GM23248 (cell line): ENCODE measurements at regions not wholly inside any gene's neighbourhood (a gene's known extent, or its start where the extent isn't known, plus 50 kb on each side); places are given as distances from the start of the nearest gene placed in this dataset.
A peak's percentile ranks its signal among the peaks of the same experiment; 100 is the strongest.

Experiments
- DNase-seq: peaks from one replicate; pipeline ENCODE4 v3.0.0-alpha.2; 2015
- H2AFZ ChIP-seq: fragments of 200-600 bp; sonication (generic); 2 replicates; pipeline ENCODE4 v1.6.1; 2016; ENCODE audit warnings: antibody characterized with exemption
- H3F3A ChIP-seq: fragments of 200-600 bp; sonication (generic); 2 replicates; pipeline ENCODE4 v1.6.1; 2016; ENCODE audit warnings: mild to moderate bottlenecking, antibody characterized with exemption, mixed run types; ENCODE audit not compliant: insufficient read depth
- H3K27ac ChIP-seq: fragments of 200-600 bp; sonication (generic); 2 replicates; pipeline ENCODE4 v1.5.1; 2016; ENCODE audit warnings: mild to moderate bottlenecking
- H3K27me3 ChIP-seq: fragments of 200-600 bp; sonication (generic); replicated peaks from 2 replicates; pipeline ENCODE4 v1.6.1; 2016; ENCODE audit warnings: mild to moderate bottlenecking; ENCODE audit not compliant: insufficient read depth
- H3K36me3 ChIP-seq: fragments of 200-600 bp; sonication (generic); 2 replicates; pipeline ENCODE4 v1.6.1; 2016; ENCODE audit warnings: low read depth, mild to moderate bottlenecking
- H3K4me1 ChIP-seq: fragments of 200-600 bp; sonication (generic); 2 replicates; pipeline ENCODE4 v1.6.1; 2016; ENCODE audit warnings: mild to moderate bottlenecking; ENCODE audit not compliant: insufficient read depth
- H3K4me2 ChIP-seq: fragments of 200-600 bp; sonication (generic); one replicate; pipeline ENCODE4 v1.6.1; 2016; ENCODE audit warnings: mild to moderate bottlenecking; ENCODE audit not compliant: unreplicated experiment
- H3K4me3 ChIP-seq: fragments of 200-600 bp; sonication (generic); 2 replicates; pipeline ENCODE4 v1.5.1; 2016; ENCODE audit warnings: mild to moderate bottlenecking
- H3K79me2 ChIP-seq: fragments of 200-600 bp; sonication (generic); 2 replicates; pipeline ENCODE4 v1.6.1; 2016; ENCODE audit warnings: mild to moderate bottlenecking; ENCODE audit not compliant: insufficient read depth
- H3K9ac ChIP-seq: fragments of 200-600 bp; sonication (generic); 2 replicates; pipeline ENCODE4 v1.6.1; 2016; ENCODE audit warnings: mild to moderate bottlenecking
- H3K9me2 ChIP-seq: fragments of 200-600 bp; sonication (generic); 2 replicates; pipeline ENCODE4 v1.6.1; 2016; ENCODE audit warnings: mixed run types, mild to moderate bottlenecking, moderate library complexity; ENCODE audit not compliant: insufficient read depth
- H3K9me3 ChIP-seq: fragments of 200-600 bp; sonication (generic); one replicate; pipeline ENCODE4 v1.6.1; 2017; ENCODE audit warnings: low read depth
- H4K20me1 ChIP-seq: fragments of 200-600 bp; sonication (generic); 2 replicates; pipeline ENCODE4 v1.6.0; 2016; ENCODE audit not compliant: insufficient read depth
- EZH2 ChIP-seq: fragments of 200-600 bp; sonication (generic); IDR thresholded peaks from 2 replicates; pipeline ENCODE4 v1.6.1; 2018; ENCODE audit warnings: antibody characterized with exemption, mild to moderate bottlenecking; ENCODE audit not compliant: insufficient read depth, poor library complexity, severe bottlenecking
- EZH2phosphoT487 ChIP-seq: fragments of 200-600 bp; sonication (generic); IDR thresholded peaks from 2 replicates; pipeline ENCODE4 v1.6.1; 2018; ENCODE audit warnings: antibody characterized with exemption, moderate library complexity, mild to moderate bottlenecking, low read depth; ENCODE audit not compliant: insufficient read depth
- WGBS, 2 experiments: methylation state at CpG; one replicate each; pipeline ENCODE4 v1.1.6; 2015 to 2017; ENCODE audit warnings: low lambda C conversion rate in 2 of 2, low coverage in 1 of 2; ENCODE audit errors: missing lambda C conversion rate in 2 of 2; 5-methylcytosine and 5-hydroxymethylcytosine counted together
- in situ Hi-C: fragments of 300-500 bp; cut with MboI; formaldehyde crosslinking; loops from 2 replicates; pipeline ENCODE4 v1.15.0; 2020

DNA sequence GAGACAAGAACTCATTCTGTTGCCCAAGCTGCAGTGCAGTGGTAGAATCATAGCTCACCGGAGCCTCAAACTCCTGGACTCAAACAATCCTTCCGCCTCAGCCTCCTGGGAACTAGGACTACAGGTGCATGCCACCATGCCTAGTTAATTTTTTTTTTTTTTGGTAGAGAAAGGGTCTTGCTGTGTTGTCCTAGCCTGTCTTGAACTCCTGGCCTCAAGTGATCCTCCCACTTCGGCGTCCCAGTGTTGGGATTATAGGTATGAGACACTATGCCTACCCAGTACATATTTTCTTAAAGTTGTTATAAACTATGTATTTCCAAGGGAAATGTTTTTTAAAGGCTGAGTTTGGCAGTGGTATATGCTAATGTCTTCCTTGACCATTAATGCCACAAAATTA, 412.6 kb downstream of the KLF12 start:
- H3K9ac ChIP-seq = no peak overlapping the region
- H3K9me2 ChIP-seq = no peaks in the 10 kb centered on the region
- 0 out of 2 replicates have a peak, but pooled peaks cover 9% of the 10 kb centered on the region for H3F3A ChIP-seq
- H4K20me1 ChIP-seq = no peaks in the 10 kb centered on the region
- no peak overlapping the region for H3K4me2 ChIP-seq
- H3K9me3 ChIP-seq = no peaks in the 10 kb centered on the region
- H3K4me1 ChIP-seq = peaks cover 21% of the 10 kb centered on the region
- no peak overlapping the region for H3K27ac ChIP-seq
- no peak overlapping the region for H3K4me3 ChIP-seq
- TF ChIP-seq EZH2phosphoT487 = no peak
- no peak for TF ChIP-seq EZH2
- H2AFZ ChIP-seq = no peak overlapping the region
- H3K36me3 ChIP-seq = no peaks in the 10 kb centered on the region
- 96 to 99% methylated on average over 4 of the region's 4 CpGs for WGBS, 2 experiments
- no peak for DNase-seq
- no peaks in the 10 kb centered on the region for H3K79me2 ChIP-seq
- in situ Hi-C loops = loop anchor here (25.0 kb wide), 2 partner anchors 659 to 909 kb away; partner anchors contain the start of gene KLF5
- no peaks in the 10 kb centered on the region for H3K27me3 ChIP-seq

DNA sequence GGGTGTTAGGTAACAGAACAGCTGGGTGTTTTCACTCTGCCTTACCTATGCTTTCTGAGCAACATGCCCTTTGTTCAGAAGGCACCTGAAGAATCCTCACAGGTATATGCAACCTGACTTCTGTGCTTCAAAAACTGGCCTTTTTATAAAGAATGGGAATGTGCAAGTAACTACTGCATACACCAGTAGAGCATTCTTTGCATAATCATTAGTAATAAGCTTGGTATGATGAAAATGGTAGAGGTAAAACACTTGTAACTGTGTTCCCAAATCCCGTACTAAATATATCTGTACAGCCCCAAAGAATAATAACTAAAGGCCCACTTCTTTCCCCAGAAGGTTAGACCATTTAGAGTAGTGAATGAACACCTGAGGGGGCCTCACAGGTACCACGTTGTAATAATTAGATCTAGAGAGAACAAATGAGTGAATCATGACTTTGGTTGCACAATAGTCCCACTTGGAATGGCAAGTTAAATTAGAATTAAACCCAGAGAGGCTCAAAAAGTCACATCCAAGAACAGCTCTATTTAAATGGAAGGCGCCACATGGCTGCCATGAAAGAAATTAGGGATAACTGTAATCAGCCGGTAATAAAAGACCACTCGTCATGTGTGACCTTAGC, 413.9 kb downstream of the KLF12 start:
- H3K27ac ChIP-seq = no peak overlapping the region
- no peak overlapping the region for H3K4me2 ChIP-seq
- no peak for TF ChIP-seq EZH2phosphoT487
- no peak for TF ChIP-seq EZH2
- no peaks in the 10 kb centered on the region for H4K20me1 ChIP-seq
- H3K9ac ChIP-seq = no peak overlapping the region
- no peaks in the 10 kb centered on the region for H3K9me2 ChIP-seq
- no peaks in the 10 kb centered on the region for H3K36me3 ChIP-seq
- no peak overlapping the region for H3K4me3 ChIP-seq
- peaks cover 21% of the 10 kb centered on the region for H3K4me1 ChIP-seq
- H3F3A ChIP-seq = 0 out of 2 replicates have a peak, but pooled peaks cover 9% of the 10 kb centered on the region
- H3K9me3 ChIP-seq = no peaks in the 10 kb centered on the region
- peak; percentile 15 for DNase-seq
- no peaks in the 10 kb centered on the region for H3K79me2 ChIP-seq
- in situ Hi-C loops = loop anchor here (25.0 kb wide), 2 partner anchors 658 to 908 kb away; partner anchors contain the start of gene KLF5
- WGBS, 2 experiments = 75 to 84% methylated on average over 5 of the region's 5 CpGs
- no peak overlapping the region for H2AFZ ChIP-seq
- no peaks in the 10 kb centered on the region for H3K27me3 ChIP-seq

DNA sequence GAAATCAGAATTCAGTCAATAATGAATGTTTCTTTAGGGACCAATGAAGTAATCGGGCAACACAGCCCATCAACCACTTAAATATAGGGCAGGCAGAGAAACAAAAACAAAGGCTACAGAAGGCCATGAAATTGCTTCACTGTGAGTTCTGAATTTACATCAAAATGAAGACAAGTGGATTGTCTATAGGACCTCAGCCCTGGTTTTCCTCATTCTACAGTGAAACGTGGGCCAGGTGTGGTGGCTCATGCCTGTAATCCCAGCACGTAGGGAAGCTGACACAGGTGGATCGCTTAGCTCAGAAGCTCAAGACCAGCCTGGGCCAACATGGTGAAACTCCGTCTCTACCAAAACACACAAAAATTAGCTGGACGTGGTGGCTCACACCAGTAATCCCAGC, 416.0 kb downstream of the KLF12 start:
- H4K20me1 ChIP-seq = no peaks in the 10 kb centered on the region
- no peak overlapping the region for H3K4me3 ChIP-seq
- in situ Hi-C loops = loop anchor here (25.0 kb wide), 2 partner anchors 656 to 906 kb away; partner anchors contain the start of gene KLF5
- H3K9me2 ChIP-seq = no peaks in the 10 kb centered on the region
- no peak for DNase-seq
- 98% methylated on average over 6 of the region's 6 CpGs for WGBS, 2 experiments
- no peaks in the 10 kb centered on the region for H3K27me3 ChIP-seq
- H3K4me1 ChIP-seq = peaks cover 21% of the 10 kb centered on the region
- H2AFZ ChIP-seq = no peak overlapping the region
- 0 out of 2 replicates have a peak, but pooled peaks cover 11% of the 10 kb centered on the region for H3F3A ChIP-seq
- H3K79me2 ChIP-seq = no peaks in the 10 kb centered on the region
- H3K27ac ChIP-seq = no peak overlapping the region
- TF ChIP-seq EZH2 (no peak), EZH2phosphoT487 (no peak)
- H3K4me2 ChIP-seq = no peak overlapping the region
- H3K9me3 ChIP-seq = no peaks in the 10 kb centered on the region
- peaks cover 4% of the 10 kb centered on the region for H3K36me3 ChIP-seq
- H3K9ac ChIP-seq = no peak overlapping the region

DNA sequence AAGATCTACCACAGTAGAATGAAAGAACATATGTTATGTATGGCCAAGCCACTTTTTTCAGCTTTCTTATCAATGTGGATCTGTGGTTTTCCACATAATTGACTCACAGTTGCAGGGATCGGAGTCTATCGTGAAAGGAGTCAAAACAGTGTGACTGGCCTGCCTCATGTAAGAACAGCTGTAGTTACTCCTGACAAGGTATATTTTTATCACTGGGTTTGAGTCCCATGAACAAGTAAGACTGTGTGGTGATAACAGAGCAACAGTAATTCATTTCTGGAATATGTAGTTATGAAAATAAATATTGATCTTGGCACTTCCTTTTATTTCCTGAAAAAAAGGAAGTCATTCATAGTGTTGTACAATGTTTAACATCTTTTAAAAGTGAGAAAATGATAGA, 416.6 kb downstream of the KLF12 start:
- H3K79me2 ChIP-seq = no peaks in the 10 kb centered on the region
- H3K4me2 ChIP-seq = no peak overlapping the region
- H3K9me3 ChIP-seq = no peaks in the 10 kb centered on the region
- no peaks in the 10 kb centered on the region for H3K27me3 ChIP-seq
- no peaks in the 10 kb centered on the region for H4K20me1 ChIP-seq
- H3K4me3 ChIP-seq = no peak overlapping the region
- peak; percentile 7 for DNase-seq
- peaks cover 9% of the 10 kb centered on the region for H3K36me3 ChIP-seq
- in situ Hi-C loops = loop anchor here (25.0 kb wide), 2 partner anchors 655 to 905 kb away; partner anchors contain the start of gene KLF5
- H3K27ac ChIP-seq = no peak overlapping the region
- no peak overlapping the region for H2AFZ ChIP-seq
- TF ChIP-seq EZH2 = no peak
- no peak for TF ChIP-seq EZH2phosphoT487
- 0 out of 2 replicates have a peak, but pooled peaks cover 13% of the 10 kb centered on the region for H3F3A ChIP-seq
- no peaks in the 10 kb centered on the region for H3K9me2 ChIP-seq
- WGBS, 2 experiments = 89% methylated on average over 2 of the region's 2 CpGs
- H3K9ac ChIP-seq = no peak overlapping the region
- peaks cover 17% of the 10 kb centered on the region for H3K4me1 ChIP-seq
